ENCODE measurements at regions not wholly inside any gene's neighbourhood (a gene's known extent, or its start where the extent isn't known, plus 50 kb on each side); places are given as distances from the start of the nearest gene placed in this dataset.

DNA sequence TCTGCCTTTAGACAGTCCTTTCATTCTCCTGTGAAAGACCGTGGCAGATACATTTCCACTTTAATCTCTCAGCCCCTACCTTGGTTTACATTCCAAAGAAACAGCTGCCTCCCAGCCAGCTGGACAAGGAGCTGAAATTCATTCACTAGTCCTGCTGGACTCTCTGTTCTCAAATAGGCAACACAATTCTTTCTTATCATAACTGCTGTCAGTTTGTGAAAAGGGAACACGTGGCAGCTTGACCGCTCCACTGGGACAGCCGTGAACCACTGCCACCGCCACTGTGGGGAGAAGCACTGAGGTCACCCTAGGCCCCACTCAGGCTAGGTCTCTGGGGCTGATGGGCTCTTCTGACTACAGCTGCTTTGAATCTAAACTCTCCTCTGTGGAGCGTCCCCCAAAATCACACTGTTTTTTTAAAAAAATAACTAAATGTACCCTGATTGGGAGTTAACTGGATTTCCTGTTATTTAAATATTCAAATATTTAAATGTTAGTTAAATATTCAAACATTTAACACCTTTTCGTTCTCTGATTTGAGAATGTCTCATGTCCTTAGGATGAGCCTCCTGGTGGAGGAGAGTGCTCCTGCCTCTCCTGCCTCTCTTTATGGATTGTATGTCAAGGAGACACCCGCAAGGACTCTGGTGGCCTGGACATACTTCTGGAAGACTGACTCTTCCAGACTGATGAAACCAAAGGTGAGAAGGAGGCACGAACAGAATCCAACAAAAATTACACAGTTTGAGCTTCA, 120.1 kb downstream of the BOD1 start (continued):
- TF ChIP-seq RXRA (IDR thresholded peaks at IDR 0.05; ENCODE audit: insufficient read depth, low read depth, low read length) (no peak), EP300 (IDR thresholded peaks at IDR 0.05; ENCODE audit: borderline replicate concordance in 1 of 2, low read depth in 2 of 2, low read length in 2 of 2) (no peak), JUND (IDR thresholded peaks at IDR 0.05; ENCODE audit: low read length) (no peak), HDAC2 (IDR thresholded peaks at IDR 0.05; ENCODE audit: borderline replicate concordance in 1 of 2, low read depth in 2 of 2, low read length in 2 of 2) (no peak), SAP30 (IDR thresholded peaks at IDR 0.05; ENCODE audit: insufficient read depth, insufficient replicate concordance, low read length) (no peak), NRF1 (IDR thresholded peaks at IDR 0.05; ENCODE audit: low read depth, low read length) (no peak)

Data from H1 (cell line).